ENCODE measurements at regions not wholly inside any gene's neighbourhood (a gene's known extent, or its start where the extent isn't known, plus 50 kb on each side); places are given as distances from the start of the nearest gene placed in this dataset.
"Not testable (repeated sequence)": the region's sequence is repeated elsewhere in the genome, so short reads cannot be mapped to it uniquely, and the experiment has no call there.

- H3K4me3 ChIP-seq (replicated peaks; ENCODE audit: low read depth, low read length): no peak overlapping the region
- DNase-seq (ENCODE audit: low read depth): no peak
- no peak for TF ChIP-seq CTCF (IDR thresholded peaks at IDR 0.05; ENCODE audit: low read length, missing control alignments)
Measured at GRCh38 chr4:151582098-151582497, 173.1 kb downstream of the FHIP1A start.

- no peak for TF ChIP-seq CTCF (IDR thresholded peaks at IDR 0.05; ENCODE audit: low read length, missing control alignments)
- H3K4me3 ChIP-seq (replicated peaks; ENCODE audit: low read depth, low read length): no peak overlapping the region
Measured at GRCh38 chr4:151583157-151583914, 174.4 kb downstream of the FHIP1A start.

DNA sequence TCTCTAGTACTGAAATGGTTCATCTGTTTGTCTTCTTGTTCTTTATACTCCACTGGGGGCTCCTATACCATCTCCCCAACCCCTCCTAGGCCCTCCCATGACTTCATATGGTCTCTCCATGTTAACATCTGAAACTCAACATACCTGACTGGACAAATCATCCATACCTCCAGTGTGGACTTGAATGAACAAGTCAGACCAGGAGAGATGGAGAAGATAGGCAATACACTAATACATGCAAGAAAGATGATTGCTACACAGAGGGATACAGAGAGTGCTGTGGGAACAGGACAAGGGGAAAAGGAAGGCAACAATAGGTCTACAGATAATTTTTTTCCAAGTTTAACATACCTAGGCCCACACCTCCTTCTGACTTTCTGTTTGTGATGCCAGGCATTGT, 175.1 kb downstream of the FHIP1A start:
- no peak for DNase-seq (ENCODE audit: low read depth)
- no peak for TF ChIP-seq CTCF (IDR thresholded peaks at IDR 0.05; ENCODE audit: low read length, missing control alignments)
- no peak overlapping the region for H3K4me3 ChIP-seq (replicated peaks; ENCODE audit: low read depth, low read length)

More at GRCh38 chr4:151583157-151583914, 174.4 kb downstream of the FHIP1A start:
- no peak for DNase-seq (ENCODE audit: low read depth)

GRCh38 chr4:151595629-151596028, 165.2 kb downstream of the GATB start:
- not testable (repeated sequence) for DNase-seq (ENCODE audit: low read depth)

DNA sequence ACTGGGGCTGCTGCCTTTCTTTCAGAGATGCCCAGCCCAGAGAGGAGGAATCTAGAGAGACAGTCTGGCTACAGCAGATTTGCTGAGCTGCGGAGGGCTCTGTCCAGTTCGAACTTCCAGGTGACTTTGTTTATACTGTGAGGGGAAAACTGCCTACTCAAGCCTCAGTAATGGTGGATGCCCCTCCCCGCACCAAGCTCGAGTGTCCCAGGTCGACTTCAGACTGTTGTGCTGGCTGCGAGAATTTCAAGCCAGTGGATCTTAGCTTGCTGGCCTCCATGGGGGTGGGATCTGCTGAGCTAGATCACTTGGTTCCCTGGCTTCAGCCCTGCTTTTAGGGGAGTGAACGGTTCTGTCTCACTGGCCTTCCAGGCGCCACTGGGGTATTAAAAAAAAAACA, 163.1 kb downstream of the GATB start:
- not testable (repeated sequence) for DNase-seq (ENCODE audit: low read depth); H3K4me3 ChIP-seq (replicated peaks; ENCODE audit: low read depth, low read length)

More at GRCh38 chr4:151595629-151596028, 165.2 kb downstream of the GATB start:
- not testable (repeated sequence) for H3K4me3 ChIP-seq (replicated peaks; ENCODE audit: low read depth, low read length)

GRCh38 chr4:151599863-151600262, 160.9 kb downstream of the GATB start:
- H3K4me3 ChIP-seq (replicated peaks; ENCODE audit: low read depth, low read length): no peak overlapping the region
- DNase-seq (ENCODE audit: low read depth): no peak
- no peak for TF ChIP-seq CTCF (IDR thresholded peaks at IDR 0.05; ENCODE audit: low read length, missing control alignments)

GRCh38 chr4:151600432-151600831, 160.4 kb downstream of the GATB start:
- H3K4me3 ChIP-seq (replicated peaks; ENCODE audit: low read depth, low read length): no peak overlapping the region
- no peak for TF ChIP-seq CTCF (IDR thresholded peaks at IDR 0.05; ENCODE audit: low read length, missing control alignments)
- no peak for DNase-seq (ENCODE audit: low read depth)

GRCh38 chr4:151603377-151603776, 157.4 kb downstream of the GATB start:
- no peak for TF ChIP-seq CTCF (IDR thresholded peaks at IDR 0.05; ENCODE audit: low read length, missing control alignments)
- DNase-seq (ENCODE audit: low read depth): no peak
- no peak overlapping the region for H3K4me3 ChIP-seq (replicated peaks; ENCODE audit: low read depth, low read length)
